GM23248 (cell line): ENCODE measurements at regions not wholly inside any gene's neighbourhood (a gene's known extent, or its start where the extent isn't known, plus 50 kb on each side); places are given as distances from the start of the nearest gene placed in this dataset.

ENCODE experiments used
- EZH2 ChIP-seq: fragments of 200-600 bp; sonication (generic); IDR thresholded peaks from 2 replicates; pipeline ENCODE4 v1.6.1; 2018; ENCODE audit warnings: antibody characterized with exemption, mild to moderate bottlenecking; ENCODE audit not compliant: insufficient read depth, poor library complexity, severe bottlenecking
- EZH2phosphoT487 ChIP-seq: fragments of 200-600 bp; sonication (generic); IDR thresholded peaks from 2 replicates; pipeline ENCODE4 v1.6.1; 2018; ENCODE audit warnings: antibody characterized with exemption, moderate library complexity, mild to moderate bottlenecking, low read depth; ENCODE audit not compliant: insufficient read depth

DNA sequence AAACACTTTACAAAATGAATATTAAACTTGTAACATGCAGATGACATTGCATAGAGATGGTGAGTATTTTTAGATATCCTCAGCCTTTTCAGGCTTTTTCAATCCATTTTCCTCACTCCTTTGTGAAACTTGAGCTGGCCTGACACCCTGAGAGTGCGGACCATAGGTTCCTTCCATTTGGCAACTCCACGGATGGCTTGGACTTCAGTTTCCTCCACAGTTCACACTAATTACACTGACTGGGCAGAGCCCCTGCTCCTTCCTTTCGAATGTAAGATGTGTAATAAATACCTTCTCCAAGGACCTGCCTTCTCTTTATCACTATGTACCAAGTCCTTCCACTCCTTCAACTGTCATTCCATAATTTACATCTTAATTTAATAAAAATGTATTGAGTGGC lies 141.7 kb upstream of the LRIG1 start:
- TF ChIP-seq EZH2 (no peak), EZH2phosphoT487 (no peak)
